CD4-positive, alpha-beta memory T cell (primary cell): ENCODE measurements at regions not wholly inside any gene's neighbourhood (a gene's known extent, or its start where the extent isn't known, plus 50 kb on each side); places are given as distances from the start of the nearest gene placed in this dataset.

Experiments
- CTCF ChIA-PET: fragments of 350-600 bp; sonication (Branson Sonifier 250); formaldehyde crosslinking; loops from one replicate; lab custom pipeline; 2021; ENCODE audit warnings: inconsistent platforms; ENCODE audit not compliant: partially characterized antibody; lab: Charles Lee
- POLR2A ChIA-PET: fragments of 350-600 bp; sonication (Branson Sonifier 250); formaldehyde crosslinking; loops from one replicate; lab custom pipeline; 2021; ENCODE audit not compliant: partially characterized antibody; lab: Charles Lee
- DNase-seq, 5 donors: peaks; one replicate each; pipeline versions ENCODE4 v3.0.0 to v3.0.0-alpha.2; 2020 to 2022; ENCODE audit warnings: mixed read lengths in 1 of 5
- H3K27ac ChIP-seq: one replicate; pipeline ENCODE4 v1.7.0; 2013; ENCODE audit warnings: low read depth, low read length
- H3K27me3 ChIP-seq: 2 replicates; pipeline ENCODE4 v1.7.0; 2013; ENCODE audit warnings: mild to moderate bottlenecking, low read length, moderate library complexity; ENCODE audit not compliant: insufficient read depth
- H3K36me3 ChIP-seq: 2 replicates; pipeline ENCODE4 v1.7.0; 2013; ENCODE audit warnings: mild to moderate bottlenecking, low read length, moderate library complexity; ENCODE audit not compliant: insufficient read depth
- H3K4me1 ChIP-seq: 2 replicates; pipeline ENCODE4 v1.7.0; 2013; ENCODE audit warnings: mild to moderate bottlenecking, low read length, moderate library complexity; ENCODE audit not compliant: insufficient read depth
- H3K4me3 ChIP-seq, 2 donors: one replicate each; pipeline ENCODE4 v1.7.0; 2013; ENCODE audit warnings: low read length in 2 of 2, mild to moderate bottlenecking in 1 of 2
- H3K9me3 ChIP-seq, 2 donors: one replicate each; pipeline ENCODE4 v1.7.0; 2013; ENCODE audit warnings: low read length in 2 of 2, control low read depth in 1 of 2; ENCODE audit not compliant: control insufficient read depth in 1 of 2
- H3K27ac Mint-ChIP-seq, 7 donors: one replicate each; pipeline ENCODE4 v1.8.0; 2020 to 2021; ENCODE audit warnings: mixed read lengths in 7 of 7, mild to moderate bottlenecking in 6 of 7, inconsistent platforms in 3 of 7, moderate library complexity in 3 of 7
- H3K27me3 Mint-ChIP-seq, 2 donors: one replicate each; pipeline ENCODE4 v1.8.0; 2020 to 2021; ENCODE audit warnings: mixed read lengths in 2 of 2
- H3K36me3 Mint-ChIP-seq, 2 donors: one replicate each; pipeline ENCODE4 v1.8.0; 2020 to 2021; ENCODE audit warnings: mixed read lengths in 2 of 2, inconsistent platforms in 1 of 2, mild to moderate bottlenecking in 1 of 2
- H3K4me1 Mint-ChIP-seq, 4 donors: one replicate each; pipeline ENCODE4 v1.8.0; 2020 to 2021; ENCODE audit warnings: mixed read lengths in 4 of 4, mild to moderate bottlenecking in 1 of 4
- H3K4me3 Mint-ChIP-seq, 8 donors: one replicate each; pipeline ENCODE4 v1.8.0; 2020 to 2021; ENCODE audit warnings: mixed read lengths in 8 of 8, mild to moderate bottlenecking in 7 of 8, moderate library complexity in 6 of 8, inconsistent platforms in 3 of 8
- H3K9me3 Mint-ChIP-seq, 8 donors: one replicate each; pipeline ENCODE4 v1.8.0; 2020 to 2021; ENCODE audit warnings: mixed read lengths in 8 of 8, mild to moderate bottlenecking in 5 of 8, inconsistent platforms in 3 of 8, moderate library complexity in 1 of 8
- intact Hi-C: fragments of 100-400 bp; cut with micrococcal nuclease; formaldehyde crosslinking; loops from one replicate; pipeline ENCODE4 v1.15.1; 2023

GRCh38 chr15:37751401-37751800 is 183.0 kb upstream of the TMCO5A start:
- H3K9me3 Mint-ChIP-seq: peaks cover 0 to 19% (median 4%) of the 10 kb centered on the region in 8 donors
- no peak overlapping the region for H3K4me3 ChIP-seq
- H3K27me3 Mint-ChIP-seq: peaks cover 0 to under 1% of the 10 kb centered on the region in 2 donors
- ChIA-PET CTCF (no interaction called here), POLR2A (no interaction called here)
- H3K4me1 ChIP-seq: no peaks in the 10 kb centered on the region
- H3K27ac ChIP-seq: no peak overlapping the region
- intact Hi-C loops: no loop called here
- no peaks in the 10 kb centered on the region for H3K27me3 ChIP-seq
- no peaks in the 10 kb centered on the region for H3K36me3 ChIP-seq
- H3K4me3 Mint-ChIP-seq: no peak overlapping the region
- no peak overlapping the region for H3K27ac Mint-ChIP-seq
- no peaks in the 10 kb centered on the region for H3K4me1 Mint-ChIP-seq
- DNase-seq: no peak
- no peaks in the 10 kb centered on the region for H3K36me3 Mint-ChIP-seq
- no peaks in the 10 kb centered on the region for H3K9me3 ChIP-seq

GRCh38 chr15:37756407-37756806 is 178.0 kb upstream of the TMCO5A start:
- ChIA-PET POLR2A (no interaction called here), CTCF (no interaction called here)
- no peak overlapping the region for H3K27ac Mint-ChIP-seq
- Histone ChIP-seq H3K36me3 (no peaks in the 10 kb centered on the region), H3K27ac (no peak overlapping the region), H3K9me3 (no peaks in the 10 kb centered on the region), H3K4me3 (no peak overlapping the region), H3K4me1 (no peaks in the 10 kb centered on the region), H3K27me3 (no peaks in the 10 kb centered on the region)
- no peak for DNase-seq
- no peaks in the 10 kb centered on the region for H3K36me3 Mint-ChIP-seq
- H3K4me1 Mint-ChIP-seq: no peaks in the 10 kb centered on the region
- peaks cover 0 to 1% of the 10 kb centered on the region in 2 donors for H3K27me3 Mint-ChIP-seq
- intact Hi-C loops: no loop called here
- H3K4me3 Mint-ChIP-seq: no peak overlapping the region
- H3K9me3 Mint-ChIP-seq: peaks cover 0 to 2% (median 0%) of the 10 kb centered on the region in 8 donors

GRCh38 chr15:37758412-37758811 is 176.0 kb upstream of the TMCO5A start:
- Mint-ChIP-seq H3K36me3 (no peaks in the 10 kb centered on the region), H3K9me3 (no peaks in the 10 kb centered on the region), H3K4me3 (no peak overlapping the region), H3K4me1 (no peaks in the 10 kb centered on the region), H3K27me3 (peaks cover 0 to 1% of the 10 kb centered on the region in 2 donors), H3K27ac (peak overlapping the region in 1 of 7 donors; percentile 0)
- intact Hi-C loops: no loop called here
- no peaks in the 10 kb centered on the region for H3K36me3 ChIP-seq
- ChIA-PET CTCF (no interaction called here), POLR2A (no interaction called here)
- no peak for DNase-seq
- H3K27ac ChIP-seq: no peak overlapping the region
- no peak overlapping the region for H3K4me3 ChIP-seq
- H3K27me3 ChIP-seq: no peaks in the 10 kb centered on the region
- no peaks in the 10 kb centered on the region for H3K4me1 ChIP-seq
- no peaks in the 10 kb centered on the region for H3K9me3 ChIP-seq

- Mint-ChIP-seq H3K4me3 (no peak overlapping the region), H3K36me3 (no peaks in the 10 kb centered on the region), H3K27ac (no peak overlapping the region), H3K27me3 (peaks cover 0 to 4% of the 10 kb centered on the region in 2 donors), H3K4me1 (peaks cover 7 to 25% (median 11%) of the 10 kb centered on the region in 4 donors), H3K9me3 (peaks cover 0 to 2% (median 0%) of the 10 kb centered on the region in 8 donors)
- Histone ChIP-seq H3K27ac (no peak overlapping the region), H3K4me3 (no peak overlapping the region), H3K27me3 (no peaks in the 10 kb centered on the region), H3K9me3 (no peaks in the 10 kb centered on the region), H3K4me1 (no peaks in the 10 kb centered on the region), H3K36me3 (no peaks in the 10 kb centered on the region)
- POLR2A ChIA-PET: no interaction called here
- intact Hi-C loops: no loop called here
- peak in 2 of 5 donors; percentile 9 to 11 for DNase-seq
- CTCF ChIA-PET: interaction anchor here (0.8 to 1.1 kb wide), 3 partner anchors 38 to 585 kb away, joined by 3 read pairs; no protein-coding TSS in a partner anchor
Measured at GRCh38 chr15:37764733-37765191, 169.7 kb upstream of the TMCO5A start.

- Mint-ChIP-seq H3K4me3 (peak overlapping the region in 3 of 8 donors; percentile 12 to 54 (median 16)), H3K36me3 (no peaks in the 10 kb centered on the region), H3K27me3 (peaks cover 0 to 4% of the 10 kb centered on the region in 2 donors), H3K4me1 (peaks cover 7 to 25% (median 11%) of the 10 kb centered on the region in 4 donors), H3K27ac (peak overlapping the region in 1 of 7 donors; percentile 12), H3K9me3 (peaks cover 0 to 2% (median 0%) of the 10 kb centered on the region in 8 donors)
- DNase-seq: peak in 1 of 5 donors; percentile 1
- no peaks in the 10 kb centered on the region for H3K36me3 ChIP-seq
- H3K27ac ChIP-seq: no peak overlapping the region
- no peak overlapping the region for H3K4me3 ChIP-seq
- intact Hi-C loops: no loop called here
- CTCF ChIA-PET: interaction anchor here (1.9 kb wide), 1 partner anchor 587 kb away, joined by 5 read pairs; no protein-coding TSS in a partner anchor
- POLR2A ChIA-PET: no interaction called here
- H3K9me3 ChIP-seq: no peaks in the 10 kb centered on the region
- no peaks in the 10 kb centered on the region for H3K4me1 ChIP-seq
- no peaks in the 10 kb centered on the region for H3K27me3 ChIP-seq
Measured at GRCh38 chr15:37765786-37766185, 168.7 kb upstream of the TMCO5A start.

GRCh38 chr15:37767841-37768455 is 166.5 kb upstream of the TMCO5A start:
- POLR2A ChIA-PET: no interaction called here
- no peaks in the 10 kb centered on the region for H3K36me3 ChIP-seq
- no peak for DNase-seq
- H3K27ac ChIP-seq: no peak overlapping the region
- Mint-ChIP-seq H3K27ac (no peak overlapping the region), H3K27me3 (peaks cover 0 to 6% of the 10 kb centered on the region in 2 donors), H3K36me3 (no peaks in the 10 kb centered on the region), H3K4me1 (peaks cover 7 to 25% (median 11%) of the 10 kb centered on the region in 4 donors), H3K9me3 (peaks cover 0 to 2% (median 0%) of the 10 kb centered on the region in 8 donors), H3K4me3 (no peak overlapping the region)
- H3K4me1 ChIP-seq: no peaks in the 10 kb centered on the region
- no peaks in the 10 kb centered on the region for H3K9me3 ChIP-seq
- CTCF ChIA-PET: no interaction called here
- H3K27me3 ChIP-seq: no peaks in the 10 kb centered on the region
- no peak overlapping the region for H3K4me3 ChIP-seq
- intact Hi-C loops: no loop called here

- Histone ChIP-seq H3K4me3 (no peak overlapping the region), H3K4me1 (no peaks in the 10 kb centered on the region), H3K36me3 (no peaks in the 10 kb centered on the region), H3K9me3 (no peaks in the 10 kb centered on the region), H3K27ac (no peak overlapping the region), H3K27me3 (no peaks in the 10 kb centered on the region)
- no peak for DNase-seq
- ChIA-PET POLR2A (no interaction called here), CTCF (no interaction called here)
- Mint-ChIP-seq H3K9me3 (peaks cover 0 to 2% (median 0%) of the 10 kb centered on the region in 8 donors), H3K27ac (no peak overlapping the region), H3K36me3 (no peaks in the 10 kb centered on the region), H3K4me3 (no peak overlapping the region), H3K4me1 (peaks cover 0 to 6% (median 1%) of the 10 kb centered on the region in 4 donors), H3K27me3 (peaks cover 0 to 6% of the 10 kb centered on the region in 2 donors)
- intact Hi-C loops: no loop called here
Measured at GRCh38 chr15:37771465-37771864, 163.0 kb upstream of the TMCO5A start.
